Gastrocnemius medialis (tissue), 4 donors: ENCODE measurements at regions not wholly inside any gene's neighbourhood (a gene's known extent, or its start where the extent isn't known, plus 50 kb on each side); places are given as distances from the start of the nearest gene placed in this dataset.

Experiments used
- ATAC-seq, 2 donors: fragments of 150-250 bp; one replicate each; pipeline ENCODE4 v1.9.1; 2016
- DNase-seq, 2 donors: peaks; one replicate each; pipeline ENCODE4 v3.0.0-alpha.2; 2019
- H3K27ac ChIP-seq, 4 donors: fragments of 200-600 bp; sonication (generic); 1 replicate in 1 of 4; 2 replicates in 3 of 4; pipeline ENCODE4 v1.5.1; 2016 to 2018; ENCODE audit warnings: mild to moderate bottlenecking in 2 of 4, moderate library complexity in 1 of 4
- H3K27me3 ChIP-seq, 3 donors: fragments of 200-600 bp; sonication (generic) in 2 of 3; 1 replicate in 1 of 3; 2 replicates in 2 of 3; pipeline versions ENCODE4 v1.5.1 to v1.6.0; 2016 to 2019; ENCODE audit warnings: mild to moderate bottlenecking in 1 of 3, moderate library complexity in 1 of 3
- H3K36me3 ChIP-seq, 2 donors: fragments of 200-600 bp; sonication (generic) in 1 of 2; one replicate each; pipeline ENCODE4 v1.5.1; 2017 to 2018
- H3K4me1 ChIP-seq, 2 donors: fragments of 200-600 bp; sonication (generic) in 1 of 2; one replicate each; pipeline ENCODE4 v1.5.1; 2016 to 2017; ENCODE audit warnings: mild to moderate bottlenecking in 2 of 2
- H3K4me3 ChIP-seq, 4 donors: fragments of 200-600 bp; sonication (generic) in 3 of 4; 1 replicate in 1 of 4; 2 replicates in 3 of 4; pipeline ENCODE4 v1.5.1; 2016 to 2019; ENCODE audit warnings: mild to moderate bottlenecking in 2 of 4
- H3K9me3 ChIP-seq, 3 donors: fragments of 200-600 bp; sonication (generic) in 2 of 3; 1 replicate in 1 of 3; 2 replicates in 2 of 3; pipeline ENCODE4 v1.5.1; 2016 to 2019
- POLR2A ChIP-seq, 2 donors: fragments of 450-650 bp; IDR thresholded peaks; one replicate each; pipeline ENCODE4 v1.6.1; 2017; ENCODE audit warnings: antibody characterized with exemption in 2 of 2, mild to moderate bottlenecking in 2 of 2, moderate library complexity in 2 of 2
- in situ Hi-C, 4 donors: fragments of 200-750 bp; cut with MboI; loops; one replicate each; pipeline versions ENCODE4 v1.15.0 to v1.8.0; 2017; ENCODE audit warnings: low sequenced_read_pairs in 4 of 4
- intact Hi-C: fragments of 100-400 bp; cut with DNase I; formaldehyde crosslinking; loops from one replicate; pipeline ENCODE4 v1.15.1; 2023; ENCODE audit warnings: low total_unique reads
- TF ChIP-seq, protein P1 (sequence below), 5 experiments: fragments of 450-650 bp in 3 of 5; fragments of 200-600 bp in 2 of 5; sonication (generic) in 2 of 5; IDR thresholded peaks in 4 of 5; conservative IDR thresholded peaks in 1 of 5; 1 replicate in 4 of 5; 2 replicates in 1 of 5; pipeline ENCODE4 v1.5.1; 2016 to 2019; ENCODE audit warnings: antibody characterized with exemption in 5 of 5, mild to moderate bottlenecking in 3 of 5, moderate library complexity in 3 of 5

GRCh38 chr2:59887366-59887765, 666.1 kb downstream of the BCL11A start:
- H3K27me3 ChIP-seq, result no peaks in the 10 kb centered on the region
- H3K9me3 ChIP-seq, result no peaks in the 10 kb centered on the region
- ATAC-seq (no peak), DNase-seq (no peak)
- H3K27ac ChIP-seq, result no peak overlapping the region
- no peaks in the 10 kb centered on the region for H3K4me1 ChIP-seq
- H3K36me3 ChIP-seq, result no peaks in the 10 kb centered on the region
- H3K4me3 ChIP-seq, result no peak overlapping the region
- in situ Hi-C loops, result no loop called here
- TF ChIP-seq, protein P1, sequence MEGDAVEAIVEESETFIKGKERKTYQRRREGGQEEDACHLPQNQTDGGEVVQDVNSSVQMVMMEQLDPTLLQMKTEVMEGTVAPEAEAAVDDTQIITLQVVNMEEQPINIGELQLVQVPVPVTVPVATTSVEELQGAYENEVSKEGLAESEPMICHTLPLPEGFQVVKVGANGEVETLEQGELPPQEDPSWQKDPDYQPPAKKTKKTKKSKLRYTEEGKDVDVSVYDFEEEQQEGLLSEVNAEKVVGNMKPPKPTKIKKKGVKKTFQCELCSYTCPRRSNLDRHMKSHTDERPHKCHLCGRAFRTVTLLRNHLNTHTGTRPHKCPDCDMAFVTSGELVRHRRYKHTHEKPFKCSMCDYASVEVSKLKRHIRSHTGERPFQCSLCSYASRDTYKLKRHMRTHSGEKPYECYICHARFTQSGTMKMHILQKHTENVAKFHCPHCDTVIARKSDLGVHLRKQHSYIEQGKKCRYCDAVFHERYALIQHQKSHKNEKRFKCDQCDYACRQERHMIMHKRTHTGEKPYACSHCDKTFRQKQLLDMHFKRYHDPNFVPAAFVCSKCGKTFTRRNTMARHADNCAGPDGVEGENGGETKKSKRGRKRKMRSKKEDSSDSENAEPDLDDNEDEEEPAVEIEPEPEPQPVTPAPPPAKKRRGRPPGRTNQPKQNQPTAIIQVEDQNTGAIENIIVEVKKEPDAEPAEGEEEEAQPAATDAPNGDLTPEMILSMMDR (IDR thresholded peaks at IDR 0.05 in 4 of 5, conservative IDR thresholded peaks at IDR 0.05 in 1 of 5), result no peak
- TF ChIP-seq POLR2A (IDR thresholded peaks at IDR 0.05), result no peak
- intact Hi-C loops, result no loop called here

DNA sequence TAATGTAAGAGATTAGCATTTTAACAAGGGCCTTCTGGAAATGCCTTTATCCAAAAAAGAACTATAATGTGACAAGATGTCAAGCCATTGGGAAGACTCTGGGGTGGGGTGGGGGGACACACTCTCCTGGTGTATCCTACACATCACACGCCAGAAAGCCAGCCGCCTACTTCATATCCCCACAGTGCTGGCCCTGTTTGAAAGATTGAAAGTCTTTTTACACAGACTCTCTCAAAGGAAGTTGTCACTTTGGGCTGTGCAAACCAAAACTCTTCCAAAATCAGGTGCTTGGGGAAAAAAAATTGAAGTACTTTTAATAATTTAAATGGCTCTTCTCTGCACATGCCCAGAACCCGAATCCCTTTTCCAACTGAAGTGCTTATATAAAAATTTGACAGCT, 666.7 kb downstream of the BCL11A start:
- DNase-seq (no peak), ATAC-seq (no peak)
- H3K4me1 ChIP-seq, result no peaks in the 10 kb centered on the region
- no peak overlapping the region for H3K27ac ChIP-seq
- in situ Hi-C loops (no loop called here), intact Hi-C loops (no loop called here)
- no peaks in the 10 kb centered on the region for H3K27me3 ChIP-seq
- no peaks in the 10 kb centered on the region for H3K9me3 ChIP-seq
- no peaks in the 10 kb centered on the region for H3K36me3 ChIP-seq
- no peak for TF ChIP-seq POLR2A (IDR thresholded peaks at IDR 0.05)
- TF ChIP-seq, protein P1 (IDR thresholded peaks at IDR 0.05 in 4 of 5, conservative IDR thresholded peaks at IDR 0.05 in 1 of 5), result no peak
- no peak overlapping the region for H3K4me3 ChIP-seq

DNA sequence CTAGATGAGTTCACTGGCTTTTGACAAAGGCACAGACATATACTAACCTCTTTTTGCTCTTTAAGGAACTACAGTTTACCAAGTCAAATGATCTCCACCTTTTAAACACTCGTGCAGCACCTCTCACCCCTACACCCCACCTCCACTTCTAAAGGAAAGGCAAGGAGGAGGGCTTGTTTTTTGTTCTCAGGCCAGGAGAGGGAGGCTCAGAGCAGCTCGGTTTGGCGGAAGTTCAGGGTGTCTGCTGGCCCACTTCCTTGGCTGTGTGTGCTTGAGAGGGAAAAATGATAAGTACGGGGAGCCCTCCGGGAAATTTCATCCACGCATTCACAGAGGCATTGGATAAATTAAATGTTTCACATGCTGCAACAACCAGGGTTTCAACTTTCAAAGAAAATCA, 667.9 kb downstream of the BCL11A start:
- no peak for ATAC-seq
- intact Hi-C loops (no loop called here), in situ Hi-C loops (no loop called here)
- no peaks in the 10 kb centered on the region for H3K9me3 ChIP-seq
- H3K36me3 ChIP-seq, result no peaks in the 10 kb centered on the region
- H3K4me1 ChIP-seq, result no peaks in the 10 kb centered on the region
- DNase-seq, result no peak
- no peak overlapping the region for H3K27ac ChIP-seq
- no peak overlapping the region for H3K4me3 ChIP-seq
- H3K27me3 ChIP-seq, result no peaks in the 10 kb centered on the region
- TF ChIP-seq POLR2A (IDR thresholded peaks at IDR 0.05), result no peak
- TF ChIP-seq, protein P1 (IDR thresholded peaks at IDR 0.05 in 4 of 5, conservative IDR thresholded peaks at IDR 0.05 in 1 of 5), result no peak

GRCh38 chr2:59884166-59884565, 669.3 kb downstream of the BCL11A start:
- no peak overlapping the region for H3K4me3 ChIP-seq
- TF ChIP-seq POLR2A (IDR thresholded peaks at IDR 0.05), result no peak
- TF ChIP-seq, protein P1 (IDR thresholded peaks at IDR 0.05 in 4 of 5, conservative IDR thresholded peaks at IDR 0.05 in 1 of 5), result no peak
- H3K27ac ChIP-seq, result no peak overlapping the region
- in situ Hi-C loops, result no loop called here
- DNase-seq (no peak), ATAC-seq (no peak)
- no peaks in the 10 kb centered on the region for H3K27me3 ChIP-seq
- no peaks in the 10 kb centered on the region for H3K9me3 ChIP-seq
- H3K4me1 ChIP-seq, result no peaks in the 10 kb centered on the region
- no peaks in the 10 kb centered on the region for H3K36me3 ChIP-seq
- intact Hi-C loops, result no loop called here

- Histone ChIP-seq H3K4me3 (no peak overlapping the region), H3K9me3 (no peaks in the 10 kb centered on the region), H3K36me3 (no peaks in the 10 kb centered on the region), H3K4me1 (no peaks in the 10 kb centered on the region), H3K27me3 (no peaks in the 10 kb centered on the region), H3K27ac (no peak overlapping the region)
- in situ Hi-C loops (no loop called here), intact Hi-C loops (no loop called here)
- TF ChIP-seq POLR2A (IDR thresholded peaks at IDR 0.05), result no peak
- TF ChIP-seq, protein P1 (IDR thresholded peaks at IDR 0.05 in 4 of 5, conservative IDR thresholded peaks at IDR 0.05 in 1 of 5), result no peak
- no peak for ATAC-seq
- DNase-seq, result no peak
These were observed 670.6 kb downstream of the BCL11A start for GRCh38 chr2:59882822-59883221.
